ENCODE measurements at regions not wholly inside any gene's neighbourhood (a gene's known extent, or its start where the extent isn't known, plus 50 kb on each side); places are given as distances from the start of the nearest gene placed in this dataset.
"Not testable (repeated sequence)": the region's sequence is repeated elsewhere in the genome, so short reads cannot be mapped to it uniquely, and the experiment has no call there.

GRCh38 chr18:55953326-55953725, 365.3 kb upstream of the TCF4 start:
- DNase-seq, result no peak
- ATAC-seq, result no peak

GRCh38 chr18:55951738-55952137, 363.7 kb upstream of the TCF4 start:
- not testable (repeated sequence) for DNase-seq

GRCh38 chr18:55950379-55951166, 362.6 kb upstream of the TCF4 start:
- ATAC-seq (no peak), DNase-seq (no peak)

More at GRCh38 chr18:55951738-55952137, 363.7 kb upstream of the TCF4 start:
- ATAC-seq, result not testable (repeated sequence)

GRCh38 chr18:55934821-55935220, 346.8 kb upstream of the TCF4 start:
- no peak for DNase-seq
- ATAC-seq, result no peak

GRCh38 chr18:55932675-55933074, 344.7 kb upstream of the TCF4 start:
- ATAC-seq (no peak), DNase-seq (no peak)

GRCh38 chr18:55927831-55928230, 339.8 kb upstream of the TCF4 start:
- no peak for DNase-seq

GRCh38 chr18:55925772-55926171, 337.8 kb upstream of the TCF4 start:
- ATAC-seq, result no peak
- no peak for DNase-seq

More at GRCh38 chr18:55927831-55928230, 339.8 kb upstream of the TCF4 start:
- ATAC-seq, result no peak

GRCh38 chr18:55920063-55920462, 332.1 kb upstream of the TCF4 start:
- ATAC-seq (no peak), DNase-seq (no peak)

- DNase-seq, result no peak
- no peak for ATAC-seq
These were observed 330.5 kb upstream of the TCF4 start for GRCh38 chr18:55918444-55918843.

- ATAC-seq (no peak), DNase-seq (no peak)
These were observed 324.9 kb upstream of the TCF4 start for GRCh38 chr18:55912919-55913318.

- ATAC-seq, result no peak
- no peak for DNase-seq
These were observed 324.1 kb upstream of the TCF4 start for GRCh38 chr18:55912071-55912470.

- no peak for ATAC-seq
- no peak for DNase-seq
These were observed 322.3 kb upstream of the TCF4 start for GRCh38 chr18:55910296-55910695.

- ATAC-seq (no peak), DNase-seq (no peak)
These were observed 320.9 kb upstream of the TCF4 start for GRCh38 chr18:55908901-55909366.

- DNase-seq, result no peak
- no peak for ATAC-seq
These were observed 319.6 kb upstream of the TCF4 start for GRCh38 chr18:55907453-55908175.

- ATAC-seq (no peak), DNase-seq (no peak)
These were observed 318.5 kb upstream of the TCF4 start for GRCh38 chr18:55906536-55906935.

- ATAC-seq, result no peak
These were observed 315.9 kb upstream of the TCF4 start for GRCh38 chr18:55903911-55904310.

GRCh38 chr18:55900380-55900779, 312.4 kb upstream of the TCF4 start:
- ATAC-seq (no peak), DNase-seq (no peak)

More at GRCh38 chr18:55903911-55904310, 315.9 kb upstream of the TCF4 start:
- DNase-seq, result no peak

- ATAC-seq (no peak), DNase-seq (no peak)
These were observed 309.2 kb upstream of the TCF4 start for GRCh38 chr18:55897091-55897689.

GRCh38 chr18:55893948-55894347, 306.0 kb upstream of the TCF4 start:
- DNase-seq, result no peak
- no peak for ATAC-seq

- not testable (repeated sequence) for ATAC-seq, DNase-seq
These were observed 305.1 kb upstream of the TCF4 start for GRCh38 chr18:55892862-55893813.

GRCh38 chr18:55886886-55887285, 298.9 kb upstream of the TCF4 start:
- ATAC-seq (no peak), DNase-seq (no peak)

- DNase-seq (no peak), ATAC-seq (no peak)
These were observed 296.5 kb upstream of the TCF4 start for GRCh38 chr18:55884498-55884897.

Measured in stimulated activated naive CD8-positive, alpha-beta T cell treated with anti-CD3 and anti-CD28 coated beads, Interleukin-15, Interleukin-2, amounts not matched to agents 100 U/mL and 50 U/mL, for 24 hours (primary cell).